ENCODE measurements at regions not wholly inside any gene's neighbourhood (a gene's known extent, or its start where the extent isn't known, plus 50 kb on each side); places are given as distances from the start of the nearest gene placed in this dataset.

DNA sequence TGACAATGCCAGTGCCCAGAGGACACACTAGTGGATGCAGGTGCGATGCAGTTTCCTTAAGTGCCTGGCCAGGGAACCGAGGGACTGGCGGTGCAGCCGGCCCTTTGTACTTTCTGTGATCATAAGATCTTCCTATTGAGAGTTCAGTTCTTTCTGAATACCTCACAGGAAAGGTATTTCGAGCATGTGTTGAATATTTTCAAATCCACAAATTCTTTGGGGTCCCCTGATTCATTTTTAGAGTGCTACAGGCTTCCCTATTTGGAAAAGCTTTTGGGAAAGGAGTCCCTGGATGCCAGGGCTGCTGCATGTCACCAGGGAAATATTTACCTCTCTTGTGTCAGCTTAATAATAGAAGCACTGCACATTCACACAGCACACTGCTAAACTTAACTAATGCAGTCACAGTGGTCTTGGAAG lies 281.5 kb downstream of the GADD45G start:
- Mint-ChIP-seq H3K4me3 (no peak overlapping the region), H3K36me3 (ENCODE audit: low read depth) (no peaks in the 10 kb centered on the region)
- intact Hi-C loops (cut with micrococcal nuclease): no loop called here

DNA sequence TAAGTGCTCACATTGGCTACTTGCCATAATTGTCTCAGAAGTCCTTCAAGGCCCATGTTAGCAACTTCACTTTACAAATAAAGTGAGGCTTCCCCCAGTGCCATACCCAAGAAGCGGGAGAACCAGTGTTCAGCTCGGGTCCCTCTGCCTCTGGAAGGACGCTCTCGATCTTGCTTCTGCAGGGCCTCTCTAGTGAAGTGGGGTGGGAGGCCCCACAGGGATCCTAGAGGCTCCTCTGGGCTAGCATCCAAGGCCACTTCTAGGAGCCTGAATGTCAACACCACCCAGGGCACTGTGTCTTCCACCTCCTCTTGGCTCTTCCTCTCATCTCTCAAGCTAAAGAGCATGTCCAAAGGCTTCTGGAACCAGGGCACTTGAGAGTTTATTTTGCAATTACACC lies 282.5 kb downstream of the GADD45G start:
- H3K4me1 Mint-ChIP-seq (ENCODE audit: low read depth): no peaks in the 10 kb centered on the region
- no peaks in the 10 kb centered on the region for H3K36me3 Mint-ChIP-seq (ENCODE audit: low read depth)
- H3K27ac Mint-ChIP-seq: no peak overlapping the region
- H3K27me3 Mint-ChIP-seq: peaks cover 2% of the 10 kb centered on the region
- no peaks in the 10 kb centered on the region for H3K9me3 Mint-ChIP-seq
- no peak overlapping the region for H3K4me3 Mint-ChIP-seq
- intact Hi-C loops (cut with micrococcal nuclease): no loop called here

More for the DNA sequence above, 281.5 kb downstream of the GADD45G start:
- peaks cover 2% of the 10 kb centered on the region for H3K27me3 Mint-ChIP-seq
- no peaks in the 10 kb centered on the region for H3K9me3 Mint-ChIP-seq
- no peak overlapping the region for H3K27ac Mint-ChIP-seq
- no peaks in the 10 kb centered on the region for H3K4me1 Mint-ChIP-seq (ENCODE audit: low read depth)

DNA sequence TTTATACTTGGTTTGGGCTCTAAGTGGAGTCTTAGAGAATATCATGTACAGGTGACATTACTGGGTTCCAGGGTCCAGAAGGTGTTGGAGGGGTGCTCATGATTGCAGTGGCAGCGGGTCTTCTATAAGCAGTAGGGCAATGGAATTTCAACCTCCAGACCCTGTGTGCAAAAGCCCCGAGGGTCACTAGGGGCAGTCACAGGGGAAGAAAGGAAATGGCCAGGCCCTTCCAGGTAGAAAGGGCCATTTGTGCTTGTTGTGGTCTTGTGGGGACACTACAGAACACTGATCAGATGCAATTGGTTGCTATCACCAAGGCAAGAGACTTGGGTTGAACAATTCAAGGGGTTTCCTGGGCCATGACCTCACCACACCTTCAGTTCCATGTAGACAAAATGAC lies 283.4 kb downstream of the GADD45G start:
- Mint-ChIP-seq H3K27me3 (peaks cover 4% of the 10 kb centered on the region), H3K4me1 (ENCODE audit: low read depth) (no peaks in the 10 kb centered on the region), H3K36me3 (ENCODE audit: low read depth) (no peaks in the 10 kb centered on the region), H3K9me3 (no peaks in the 10 kb centered on the region), H3K27ac (no peak overlapping the region), H3K4me3 (no peak overlapping the region)
- intact Hi-C loops (cut with micrococcal nuclease): no loop called here

DNA sequence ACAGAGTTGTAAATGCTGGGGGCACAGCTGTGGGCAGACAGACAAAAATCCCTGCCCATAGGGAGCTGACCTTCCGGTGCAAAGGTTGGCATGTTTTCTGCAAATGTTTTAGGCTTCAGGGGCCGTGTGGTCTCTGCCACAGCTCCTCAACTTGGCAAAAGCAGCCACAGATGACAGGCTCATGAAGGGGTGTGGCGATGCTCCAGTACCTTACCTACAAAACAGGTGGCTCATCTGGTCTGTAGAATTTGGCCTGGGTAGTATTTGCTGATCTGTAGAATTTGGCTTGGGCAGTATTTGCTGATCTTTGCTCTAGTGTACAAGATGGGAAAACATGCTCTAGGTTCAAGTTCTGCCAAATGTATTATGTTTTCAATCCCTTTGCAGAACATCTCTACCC lies 283.9 kb downstream of the GADD45G start:
- no peak overlapping the region for H3K4me3 Mint-ChIP-seq
- no peaks in the 10 kb centered on the region for H3K4me1 Mint-ChIP-seq (ENCODE audit: low read depth)
- peaks cover 4% of the 10 kb centered on the region for H3K27me3 Mint-ChIP-seq
- H3K9me3 Mint-ChIP-seq: no peaks in the 10 kb centered on the region
- intact Hi-C loops (cut with micrococcal nuclease): no loop called here
- H3K27ac Mint-ChIP-seq: no peak overlapping the region
- H3K36me3 Mint-ChIP-seq (ENCODE audit: low read depth): no peaks in the 10 kb centered on the region

DNA sequence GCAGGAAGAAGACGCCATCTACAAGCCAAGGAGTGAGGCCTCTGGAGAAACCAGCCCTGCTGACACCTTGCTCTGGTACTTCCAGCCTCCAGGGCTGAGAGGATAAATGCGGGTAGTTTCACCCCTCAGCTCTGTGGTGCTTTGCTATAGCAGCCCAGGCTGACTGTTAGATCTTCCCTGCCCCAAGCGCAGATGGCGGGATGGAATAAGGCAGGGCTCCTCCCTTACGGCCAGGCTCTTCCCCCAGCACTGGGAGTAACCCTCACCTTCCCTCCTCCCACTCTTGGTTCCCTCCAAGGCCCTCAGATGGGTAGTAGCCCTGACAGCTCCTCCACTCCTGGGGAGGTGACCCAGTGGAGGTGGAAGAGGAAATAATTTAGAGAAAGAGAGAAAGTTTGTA lies 285.1 kb downstream of the GADD45G start:
- H3K36me3 Mint-ChIP-seq (ENCODE audit: low read depth): no peaks in the 10 kb centered on the region
- intact Hi-C loops (cut with micrococcal nuclease): no loop called here

DNA sequence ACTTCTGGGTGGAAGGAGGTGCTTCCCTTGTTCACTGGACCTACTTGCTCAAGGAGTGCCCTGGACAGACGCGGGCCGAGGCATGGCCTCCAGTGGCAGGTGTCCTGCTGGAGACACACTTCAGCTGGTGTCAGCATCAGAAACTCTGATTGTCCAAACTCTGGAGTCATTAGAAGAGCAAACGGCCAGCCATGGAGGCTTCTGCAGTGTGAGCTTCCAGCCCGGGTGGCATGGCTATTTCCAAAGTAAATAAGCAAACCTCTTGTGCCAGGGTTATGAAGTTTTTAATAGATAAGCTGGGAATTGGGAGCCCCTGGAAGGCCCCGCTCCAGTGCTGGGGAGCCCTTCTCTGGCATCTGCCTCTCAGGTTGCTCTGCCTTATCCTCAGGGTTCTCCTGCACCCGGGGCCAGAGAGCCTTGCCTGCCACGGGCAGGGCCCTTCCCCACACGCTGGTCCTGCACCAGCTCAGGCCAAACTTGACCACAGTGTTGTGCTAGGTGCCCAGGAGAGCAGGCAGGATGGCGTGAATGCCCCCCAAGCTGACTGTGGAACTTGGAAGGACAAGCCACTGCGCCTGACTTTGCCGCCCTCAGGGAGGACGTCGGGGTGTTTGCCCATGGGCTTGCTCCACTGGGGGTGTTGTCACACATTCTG lies 285.6 kb downstream of the GADD45G start:
- no peak overlapping the region for H3K4me3 Mint-ChIP-seq

More for the DNA sequence above, 285.1 kb downstream of the GADD45G start:
- H3K4me1 Mint-ChIP-seq (ENCODE audit: low read depth): no peaks in the 10 kb centered on the region
- no peak overlapping the region for H3K4me3 Mint-ChIP-seq
- no peaks in the 10 kb centered on the region for H3K9me3 Mint-ChIP-seq
- H3K27ac Mint-ChIP-seq: no peak overlapping the region
- peaks cover 6% of the 10 kb centered on the region for H3K27me3 Mint-ChIP-seq

DNA sequence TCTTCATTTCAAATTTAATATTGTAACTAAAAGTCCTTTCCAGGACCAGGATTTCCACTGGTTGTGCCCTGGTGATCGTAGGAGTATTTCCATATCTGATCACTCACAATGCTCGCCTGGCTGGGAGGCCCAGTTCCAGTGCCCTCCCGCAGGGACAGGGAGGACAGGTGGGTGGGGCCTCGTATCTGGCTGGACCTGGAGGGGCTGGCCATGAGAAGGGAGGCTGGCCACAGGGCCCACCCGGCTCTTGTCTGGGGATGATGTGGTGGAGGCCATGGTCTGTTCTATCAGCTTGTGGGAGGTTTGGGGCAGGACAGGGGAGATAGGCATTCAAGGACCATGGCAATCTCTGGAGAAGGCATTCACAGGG lies 286.4 kb downstream of the GADD45G start:
- Mint-ChIP-seq H3K27ac (no peak overlapping the region), H3K27me3 (peaks cover 6% of the 10 kb centered on the region), H3K4me1 (ENCODE audit: low read depth) (peaks cover 9% of the 10 kb centered on the region), H3K4me3 (no peak overlapping the region), H3K9me3 (no peaks in the 10 kb centered on the region), H3K36me3 (ENCODE audit: low read depth) (no peaks in the 10 kb centered on the region)
- intact Hi-C loops (cut with micrococcal nuclease): no loop called here

More for the DNA sequence above, 285.6 kb downstream of the GADD45G start:
- H3K36me3 Mint-ChIP-seq (ENCODE audit: low read depth): no peaks in the 10 kb centered on the region
- H3K27me3 Mint-ChIP-seq: peaks cover 4% of the 10 kb centered on the region
- peaks cover 3% of the 10 kb centered on the region for H3K4me1 Mint-ChIP-seq (ENCODE audit: low read depth)
- intact Hi-C loops (cut with micrococcal nuclease): no loop called here
- no peak overlapping the region for H3K27ac Mint-ChIP-seq
- no peaks in the 10 kb centered on the region for H3K9me3 Mint-ChIP-seq

DNA sequence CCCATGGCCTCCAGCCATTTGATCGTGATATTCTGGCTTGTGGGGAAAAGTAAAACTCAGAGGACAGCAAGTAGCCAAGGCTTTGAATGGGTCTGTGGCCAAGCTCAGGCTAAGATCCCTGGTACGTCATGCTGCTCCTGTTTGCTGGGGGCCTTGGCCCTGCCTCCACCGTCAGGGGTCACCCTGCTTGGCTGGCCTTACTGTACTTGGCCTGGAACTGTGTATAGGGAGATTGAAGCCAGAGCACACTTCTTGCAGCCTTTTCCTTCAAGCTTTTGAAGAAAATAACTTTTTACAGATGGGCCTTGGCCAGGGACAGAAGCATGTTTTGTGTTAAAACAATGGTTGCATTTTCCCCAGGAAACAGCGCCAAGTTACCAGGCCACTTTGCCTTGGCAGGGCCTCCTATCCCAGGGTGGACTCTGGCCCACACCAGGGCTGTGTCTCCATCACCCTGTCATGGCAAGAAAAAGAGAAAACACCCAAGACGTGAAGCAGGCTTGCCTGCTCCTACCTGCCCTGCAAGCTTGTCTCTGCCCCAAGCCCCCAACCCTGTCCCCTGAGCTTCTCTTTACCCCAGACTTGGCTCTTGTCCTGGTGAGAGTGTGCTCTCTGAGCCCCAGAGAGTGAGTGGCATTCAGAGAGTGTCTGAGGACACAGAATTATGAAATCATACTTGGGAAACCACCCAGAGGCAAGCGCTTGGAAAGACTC lies 286.9 kb downstream of the GADD45G start:
- Mint-ChIP-seq H3K27me3 (peaks cover 7% of the 10 kb centered on the region), H3K4me1 (ENCODE audit: low read depth) (peaks cover 9% of the 10 kb centered on the region), H3K9me3 (no peaks in the 10 kb centered on the region), H3K36me3 (ENCODE audit: low read depth) (no peaks in the 10 kb centered on the region), H3K4me3 (no peak overlapping the region), H3K27ac (no peak overlapping the region)
- intact Hi-C loops (cut with micrococcal nuclease): no loop called here

DNA sequence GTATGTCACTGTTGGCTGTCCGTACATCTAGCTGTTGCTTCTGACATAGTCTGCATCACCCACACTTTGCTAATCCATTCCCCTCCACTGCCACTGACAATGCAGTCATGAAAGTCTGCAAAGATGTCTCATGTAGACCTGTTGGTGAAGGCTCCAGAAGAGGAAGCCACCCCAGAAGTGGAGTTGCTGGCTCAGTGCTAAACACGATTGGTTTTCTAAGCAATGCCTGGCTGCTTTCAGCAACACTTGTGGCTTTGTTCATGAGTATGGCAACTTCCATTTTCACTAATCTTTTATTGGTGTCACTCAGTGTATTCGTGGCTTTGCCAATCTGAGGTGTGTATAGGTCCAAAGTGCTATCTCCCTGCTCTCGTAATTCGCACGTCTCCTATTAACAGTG lies 288.1 kb downstream of the GADD45G start:
- H3K36me3 Mint-ChIP-seq (ENCODE audit: low read depth): no peaks in the 10 kb centered on the region
- peaks cover 9% of the 10 kb centered on the region for H3K4me1 Mint-ChIP-seq (ENCODE audit: low read depth)
- intact Hi-C loops (cut with micrococcal nuclease): no loop called here
- peaks cover 11% of the 10 kb centered on the region for H3K27me3 Mint-ChIP-seq
- H3K9me3 Mint-ChIP-seq: no peaks in the 10 kb centered on the region
- no peak overlapping the region for H3K4me3 Mint-ChIP-seq
- H3K27ac Mint-ChIP-seq: no peak overlapping the region

DNA sequence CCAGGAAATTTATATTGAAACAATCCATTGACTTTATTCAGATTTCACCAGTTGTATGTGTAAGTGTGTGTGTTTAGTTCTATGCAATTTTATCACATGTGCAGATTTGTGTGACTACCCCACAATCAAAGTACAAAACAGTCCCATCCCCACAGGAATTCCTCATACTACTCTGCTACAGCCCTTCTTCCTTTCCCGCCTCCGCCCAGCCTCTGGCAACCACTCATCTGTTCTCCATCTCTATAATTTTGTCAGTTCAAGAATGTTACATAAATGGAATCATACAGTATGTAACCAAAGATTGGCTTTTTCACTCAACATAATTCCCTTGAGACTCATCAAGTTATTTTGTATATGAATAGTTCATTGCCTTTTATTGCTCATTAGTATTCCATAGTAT lies 289.1 kb downstream of the GADD45G start:
- Mint-ChIP-seq H3K27me3 (peaks cover 11% of the 10 kb centered on the region), H3K4me1 (ENCODE audit: low read depth) (peaks cover 9% of the 10 kb centered on the region), H3K36me3 (ENCODE audit: low read depth) (no peaks in the 10 kb centered on the region), H3K4me3 (no peak overlapping the region), H3K27ac (no peak overlapping the region), H3K9me3 (no peaks in the 10 kb centered on the region)
- intact Hi-C loops (cut with micrococcal nuclease): no loop called here

DNA sequence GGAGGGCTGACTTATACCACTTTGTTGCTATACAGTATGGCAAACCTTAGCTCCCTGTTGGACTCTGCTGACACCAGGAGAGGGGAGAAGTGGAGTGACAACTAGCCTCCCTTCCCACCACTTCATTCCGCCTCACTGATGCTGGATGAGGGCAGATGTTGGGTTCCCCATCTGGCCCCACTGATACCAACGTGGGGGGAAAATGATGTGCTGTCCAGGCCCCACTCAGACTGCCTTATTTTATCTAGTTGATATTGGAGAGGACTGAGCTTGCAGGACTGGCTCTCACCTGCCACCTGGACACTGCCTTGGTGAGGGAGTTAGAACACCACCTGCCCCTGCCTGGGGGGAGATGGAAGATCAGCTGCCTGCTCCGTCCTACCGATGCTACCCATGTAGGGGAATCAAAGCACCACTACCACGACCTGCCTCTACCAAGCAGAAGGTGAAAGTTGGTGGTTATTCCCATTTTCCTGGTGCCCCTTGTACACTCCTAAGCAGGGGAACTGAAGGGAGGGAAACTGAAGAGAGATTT lies 292.1 kb downstream of the GADD45G start:
- Mint-ChIP-seq H3K9me3 (no peaks in the 10 kb centered on the region), H3K27ac (no peak overlapping the region), H3K27me3 (peaks cover 18% of the 10 kb centered on the region), H3K4me3 (no peak overlapping the region), H3K4me1 (ENCODE audit: low read depth) (peaks cover 31% of the 10 kb centered on the region), H3K36me3 (ENCODE audit: low read depth) (no peaks in the 10 kb centered on the region)
- intact Hi-C loops (cut with micrococcal nuclease): no loop called here

DNA sequence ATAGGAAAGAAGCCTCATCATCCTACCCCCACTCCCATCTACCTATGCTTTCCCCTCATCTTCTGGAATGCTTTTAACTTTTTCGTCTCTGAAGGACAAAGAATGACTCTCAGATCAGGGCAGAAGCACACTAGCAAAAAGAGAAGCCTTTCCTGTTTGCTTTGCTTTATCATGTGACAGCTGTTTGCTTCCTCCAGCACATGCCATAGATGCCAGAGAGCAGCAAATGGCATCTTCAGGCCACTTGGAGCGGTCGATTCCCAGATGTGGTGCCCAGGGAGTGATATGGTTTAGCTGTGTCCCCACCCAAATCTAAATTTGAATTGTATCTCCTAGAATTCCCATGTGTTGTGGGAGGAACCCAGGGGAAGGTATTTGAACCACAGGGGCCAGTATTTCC lies 294.8 kb downstream of the GADD45G start:
- no peaks in the 10 kb centered on the region for H3K9me3 Mint-ChIP-seq
- intact Hi-C loops (cut with micrococcal nuclease): no loop called here
- no peak overlapping the region for H3K4me3 Mint-ChIP-seq
- H3K27ac Mint-ChIP-seq: no peak overlapping the region
- H3K27me3 Mint-ChIP-seq: peaks cover 24% of the 10 kb centered on the region
- H3K4me1 Mint-ChIP-seq (ENCODE audit: low read depth): peaks cover 31% of the 10 kb centered on the region
- H3K36me3 Mint-ChIP-seq (ENCODE audit: low read depth): no peaks in the 10 kb centered on the region

DNA sequence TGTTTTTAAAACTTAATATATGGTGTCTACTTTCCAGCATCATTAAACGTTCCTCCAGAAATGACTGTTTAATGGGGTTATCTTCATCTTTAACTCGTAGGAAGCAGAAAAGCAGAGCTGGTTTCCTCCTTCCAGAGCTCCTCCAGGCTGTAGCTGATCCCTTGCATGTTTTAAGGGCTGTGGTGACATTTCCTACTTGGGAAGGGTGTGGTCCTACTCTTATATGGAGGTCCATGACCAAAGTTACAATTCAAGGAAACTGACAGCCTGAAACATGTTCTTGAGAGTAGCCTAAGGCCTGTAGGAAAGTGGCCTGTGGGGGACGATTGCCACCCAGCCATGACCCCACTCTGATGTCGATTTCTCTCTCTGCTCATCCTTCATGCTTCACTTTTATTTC lies 297.1 kb downstream of the GADD45G start:
- no peaks in the 10 kb centered on the region for H3K36me3 Mint-ChIP-seq (ENCODE audit: low read depth)
- intact Hi-C loops (cut with micrococcal nuclease): no loop called here
- peaks cover 24% of the 10 kb centered on the region for H3K27me3 Mint-ChIP-seq
- H3K9me3 Mint-ChIP-seq: no peaks in the 10 kb centered on the region
- no peak overlapping the region for H3K27ac Mint-ChIP-seq
- no peak overlapping the region for H3K4me3 Mint-ChIP-seq
- H3K4me1 Mint-ChIP-seq (ENCODE audit: low read depth): peaks cover 21% of the 10 kb centered on the region

DNA sequence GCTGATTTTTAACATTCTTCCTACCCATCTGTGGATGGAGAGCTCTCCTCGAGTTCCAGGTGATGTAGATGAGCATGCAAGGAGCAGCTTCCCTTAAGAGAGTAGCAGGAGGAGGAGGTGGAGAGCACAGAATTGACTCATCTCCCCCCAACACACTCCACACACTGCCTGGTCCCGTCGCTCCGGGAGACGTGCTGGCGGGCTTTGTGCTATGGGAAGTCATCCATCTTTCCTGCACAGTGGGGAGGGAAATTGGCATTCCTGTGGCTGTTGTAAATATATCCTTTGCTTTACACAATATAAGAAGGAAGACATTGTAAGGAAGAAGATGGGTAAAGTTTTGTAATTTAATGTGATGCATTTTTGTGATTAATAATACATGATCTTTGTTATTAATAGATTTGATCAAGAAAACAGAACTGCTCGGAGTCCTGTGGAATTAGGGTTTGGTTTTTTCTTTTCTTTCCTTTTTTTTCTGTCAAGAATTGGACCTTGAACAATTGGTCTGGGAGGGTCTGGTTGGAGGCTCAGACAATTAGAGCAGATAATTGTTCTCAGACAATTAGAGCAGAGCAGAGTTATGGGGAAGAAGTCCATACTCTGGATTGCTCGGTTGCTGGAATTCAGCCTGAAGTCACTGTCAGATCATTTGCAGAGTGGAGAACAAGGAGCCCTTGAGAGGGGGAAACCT lies 297.8 kb downstream of the GADD45G start:
- peaks cover 21% of the 10 kb centered on the region for H3K4me1 Mint-ChIP-seq (ENCODE audit: low read depth)
- peaks cover 21% of the 10 kb centered on the region for H3K27me3 Mint-ChIP-seq

More for the DNA sequence above, 297.8 kb downstream of the GADD45G start:
- Mint-ChIP-seq H3K9me3 (no peaks in the 10 kb centered on the region), H3K27ac (no peak overlapping the region), H3K36me3 (ENCODE audit: low read depth) (no peaks in the 10 kb centered on the region), H3K4me3 (no peak overlapping the region)
- intact Hi-C loops (cut with micrococcal nuclease): no loop called here

Data from dendritic cell treated with granulocyte-macrophage colony-stimulating factor and Interleukin-4, amounts not matched to agents 40 ng/mL and 50 ng/mL, for 4 days (primary cell).